NCI-H2081 (cell line): ENCODE measurements at regions not wholly inside any gene's neighbourhood (a gene's known extent, or its start where the extent isn't known, plus 50 kb on each side); places are given as distances from the start of the nearest gene placed in this dataset.
"Not testable (repeated sequence)": the region's sequence is repeated elsewhere in the genome, so short reads cannot be mapped to it uniquely, and the experiment has no call there.

ENCODE experiments used
- DNase-seq, 2 experiments: peaks; one replicate each; lab custom pipeline; 2025; lab: John Stamatoyannopoulos, UW

DNA sequence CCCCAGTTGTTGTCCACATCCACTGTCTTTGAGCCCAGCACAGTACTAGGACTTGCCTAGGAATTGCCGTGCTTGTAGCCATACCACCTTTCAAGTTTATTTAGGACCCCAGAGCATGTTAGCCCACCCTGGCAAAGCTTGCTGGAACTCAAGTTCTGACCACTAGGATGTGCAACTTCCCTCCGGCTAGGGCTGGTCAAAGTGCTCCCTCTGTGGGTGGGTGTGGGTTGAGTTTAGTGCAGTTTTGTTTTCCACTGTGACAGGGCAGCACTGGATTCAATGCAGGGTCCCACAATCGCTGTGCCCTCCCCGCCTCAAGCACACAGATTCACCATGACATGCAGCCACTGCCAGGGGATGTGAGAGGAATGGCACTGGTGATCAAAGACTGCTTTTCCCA lies 96.0 kb downstream of the RASGEF1B start:
- no peak for DNase-seq

DNA sequence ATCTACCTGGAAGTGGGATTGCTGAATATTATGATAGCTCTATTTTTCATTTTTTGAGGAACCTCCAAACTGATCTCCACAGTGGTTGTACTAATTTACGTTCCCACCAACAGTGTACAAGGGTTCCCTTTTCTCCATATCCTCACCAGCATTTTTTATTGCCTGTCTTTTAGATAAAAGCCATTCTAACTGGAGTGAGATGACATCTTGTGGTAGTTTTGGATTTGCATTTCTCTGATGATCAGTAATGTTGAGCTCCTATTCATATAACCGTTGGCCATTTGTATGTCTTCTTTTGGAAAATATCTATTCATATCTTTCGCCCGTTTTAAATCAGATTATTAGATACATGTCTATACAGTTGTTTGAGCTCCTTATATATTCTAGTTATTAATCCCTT lies 101.8 kb downstream of the RASGEF1B start:
- no peak for DNase-seq

DNA sequence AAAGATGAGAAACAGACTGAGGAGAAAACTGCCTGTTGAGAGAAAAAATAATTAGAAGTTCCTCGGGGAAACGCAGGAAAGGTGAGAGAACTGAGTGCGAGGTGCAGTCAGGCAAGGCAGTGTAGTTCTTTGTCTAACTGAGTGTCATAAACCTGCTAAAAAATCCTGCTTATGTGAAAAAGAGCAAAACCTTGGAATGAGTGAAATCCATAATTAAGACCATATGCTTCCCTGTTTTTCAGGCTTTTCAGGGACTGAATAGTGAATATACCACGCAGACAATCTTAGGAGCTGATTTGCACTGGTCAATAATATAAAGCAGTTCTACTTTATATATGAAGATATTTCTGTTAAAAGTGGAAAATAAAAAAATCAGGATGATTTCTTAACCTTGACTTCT lies 104.9 kb downstream of the RASGEF1B start:
- DNase-seq, result no peak

DNA sequence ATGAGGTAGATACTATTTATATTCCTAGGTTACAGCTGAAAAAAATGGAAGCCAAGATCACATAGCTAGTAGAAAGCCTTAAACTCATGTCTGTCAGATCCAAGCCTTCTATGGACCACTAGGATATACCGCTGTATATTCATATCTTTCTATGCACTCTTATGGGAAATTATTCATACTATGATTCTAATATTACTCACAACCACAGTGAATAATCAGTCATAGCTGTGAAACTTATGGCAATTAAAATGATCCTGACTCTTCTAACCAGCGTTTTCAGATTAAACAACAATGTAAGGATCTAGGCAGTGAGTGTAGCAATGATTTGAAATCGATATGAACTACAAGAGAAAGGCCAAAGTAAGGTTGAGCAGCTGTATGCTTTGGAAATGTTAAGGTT lies 111.0 kb downstream of the RASGEF1B start:
- DNase-seq, result no peak

DNA sequence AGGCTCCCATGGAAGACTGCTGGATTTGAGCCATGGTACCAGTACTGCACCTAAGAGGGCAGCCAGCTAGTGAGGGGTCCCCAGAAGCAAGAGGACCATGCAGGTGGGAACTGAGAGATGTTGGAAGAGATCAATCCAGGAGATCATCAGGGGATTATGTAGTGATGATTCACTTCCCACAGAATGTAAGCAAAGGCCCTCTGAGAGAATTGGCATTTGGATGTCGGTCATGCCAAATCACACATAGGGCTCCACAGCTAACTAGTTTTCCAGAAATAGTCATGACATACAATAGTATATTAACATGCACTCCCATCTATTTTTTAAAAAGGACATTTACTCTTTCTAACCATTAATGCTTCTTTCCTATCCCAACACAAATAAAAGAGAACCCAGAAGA lies 112.5 kb downstream of the RASGEF1B start:
- no peak for DNase-seq

DNA sequence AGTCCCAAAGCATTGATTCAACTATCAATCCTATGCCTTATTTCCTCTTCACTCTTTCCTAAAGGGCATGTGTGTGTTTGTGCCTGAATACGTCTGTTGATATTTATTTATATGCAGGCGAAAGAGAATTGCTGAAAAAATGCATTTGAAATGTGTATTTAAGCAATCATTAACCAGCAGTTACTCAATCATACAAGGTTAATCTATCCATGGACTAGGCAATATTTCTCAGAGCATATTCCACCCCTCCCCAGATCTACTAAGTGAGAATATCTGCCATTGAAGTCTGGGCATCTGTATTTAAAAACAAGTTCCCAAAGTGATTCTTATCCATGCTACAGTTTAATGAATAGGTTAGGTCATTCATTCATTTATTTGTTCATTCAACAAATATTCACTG lies 113.6 kb downstream of the RASGEF1B start:
- no peak for DNase-seq

DNA sequence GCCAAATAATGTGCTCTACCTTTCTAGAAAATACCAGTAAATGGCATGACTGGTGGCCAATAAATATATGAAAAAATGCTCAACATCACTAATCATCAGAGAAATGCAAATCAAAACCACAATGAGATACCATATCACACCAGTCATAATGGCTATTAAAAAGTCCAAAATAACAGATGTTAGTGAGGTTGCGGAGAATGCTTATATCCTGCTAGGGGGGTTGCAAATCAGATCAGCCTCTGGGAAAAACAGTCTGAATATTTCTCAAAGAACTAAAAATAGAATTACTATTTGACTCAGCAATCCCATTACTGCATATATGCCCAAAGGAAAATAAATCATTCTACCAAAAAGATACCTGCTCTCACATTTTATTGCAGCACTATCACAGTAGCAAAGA lies 115.1 kb downstream of the RASGEF1B start:
- no peak for DNase-seq

DNA sequence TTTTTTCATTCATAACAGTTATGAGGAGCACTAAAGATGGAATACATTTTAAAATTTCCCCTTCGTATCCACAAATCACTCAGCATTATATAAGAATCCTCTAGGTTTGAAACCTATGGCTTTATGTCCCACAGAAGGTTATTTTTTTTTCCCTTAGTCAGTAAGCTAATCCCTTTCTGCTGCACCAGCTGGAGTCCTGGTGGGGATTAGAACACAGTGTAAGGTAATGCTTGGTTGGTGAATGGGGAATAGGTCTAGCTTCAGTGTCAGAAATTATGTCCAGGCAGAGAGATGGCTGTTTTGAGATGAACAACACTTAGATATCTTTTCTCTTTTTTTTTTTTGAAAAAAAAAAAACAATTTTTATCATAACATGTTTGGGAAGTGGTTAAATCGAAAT lies 116.6 kb downstream of the RASGEF1B start:
- no peak for DNase-seq

DNA sequence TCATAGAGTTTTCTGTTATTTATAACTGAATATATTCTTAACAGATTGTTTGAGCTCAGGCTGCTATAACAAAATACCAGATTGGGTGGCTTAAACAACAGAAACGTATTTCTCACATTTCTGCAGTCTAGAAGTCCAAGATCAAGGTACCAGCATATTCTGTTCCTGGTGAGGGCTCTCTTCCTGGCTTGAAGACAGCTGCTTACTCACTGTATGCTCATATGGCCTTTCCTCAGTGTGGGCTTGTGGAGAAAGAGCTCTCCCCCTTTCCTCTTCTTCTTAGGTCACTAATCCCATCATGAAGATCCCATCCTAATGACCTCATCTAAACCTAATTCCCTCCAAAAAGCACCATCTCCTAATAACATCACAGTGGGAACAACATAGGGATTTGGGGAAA lies 117.8 kb downstream of the RASGEF1B start:
- no peak for DNase-seq

DNA sequence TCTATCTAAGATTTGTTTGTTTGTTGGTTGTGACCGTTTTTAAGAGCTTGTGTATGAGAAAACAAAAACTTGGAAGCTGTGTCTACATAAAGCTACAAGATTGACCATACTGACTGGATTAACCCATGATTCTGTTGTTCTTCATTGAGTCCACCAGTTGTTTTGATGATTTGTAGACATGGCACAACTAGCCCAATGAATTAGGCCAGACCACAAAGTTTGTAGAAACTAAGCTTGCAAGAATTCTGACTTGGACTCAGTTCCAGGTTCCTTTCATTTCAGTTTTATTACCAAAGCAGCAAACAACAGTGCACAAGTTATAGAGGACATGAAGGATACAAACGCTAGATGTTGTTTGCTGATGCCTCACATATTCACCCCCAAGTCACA lies 119.3 kb downstream of the RASGEF1B start:
- DNase-seq, result no peak

DNA sequence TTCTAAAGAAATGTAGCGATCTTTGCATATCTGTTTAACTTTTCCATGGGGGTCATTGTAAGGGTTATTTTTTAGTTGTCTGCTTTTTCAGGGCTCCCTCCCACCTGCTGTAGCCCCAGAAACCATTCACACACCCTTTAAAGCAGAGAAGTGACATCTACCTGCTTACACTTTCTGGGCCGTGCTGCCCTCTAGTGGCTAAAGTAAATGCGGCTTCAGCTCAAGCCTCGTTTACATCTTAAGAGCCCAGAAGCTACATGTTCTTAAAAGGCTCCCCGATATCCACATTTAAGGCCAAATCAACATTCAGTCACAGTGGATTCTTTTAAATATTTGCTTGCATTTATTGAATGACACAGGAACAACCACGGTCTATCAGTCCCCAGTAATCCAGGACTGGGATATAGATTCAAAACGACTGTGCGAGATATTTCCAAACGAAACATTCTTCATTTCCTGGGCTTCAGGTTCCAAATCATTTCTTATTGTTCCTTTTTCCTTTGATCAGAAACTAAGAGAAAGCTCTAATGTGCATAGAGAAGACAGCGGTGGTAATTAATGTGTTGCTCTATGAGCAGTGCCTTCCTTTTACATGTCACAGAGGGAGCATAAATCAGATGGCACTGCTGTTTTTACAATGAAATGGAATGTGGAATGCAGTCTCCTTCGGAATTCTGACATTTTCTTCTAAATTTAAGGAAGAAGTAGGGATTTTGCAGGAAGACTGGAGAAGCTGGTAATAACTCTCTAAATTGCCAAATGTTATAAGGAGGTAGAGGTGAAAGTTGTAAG lies 119.9 kb downstream of the RASGEF1B start:
- peak; percentile 55 to 67 for DNase-seq

DNA sequence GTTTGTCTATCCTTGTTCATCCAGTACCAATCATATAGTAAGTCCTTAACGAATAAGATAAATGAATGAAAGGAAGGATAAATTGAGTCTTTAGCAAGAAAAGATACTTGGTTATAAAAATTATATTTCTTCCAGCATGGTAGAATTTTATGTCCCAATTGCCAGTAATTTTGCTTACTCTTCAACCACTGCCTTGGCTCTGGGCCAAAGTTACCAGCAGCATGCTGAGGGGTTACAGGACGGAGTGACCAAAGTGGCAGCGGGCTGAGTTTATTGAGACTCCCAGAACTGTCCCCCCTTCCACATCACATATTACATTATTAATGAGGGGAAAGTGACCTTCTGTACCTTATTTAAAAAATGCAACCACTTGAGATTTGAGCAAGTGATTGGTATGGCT lies 121.7 kb downstream of the RASGEF1B start:
- DNase-seq, result no peak

DNA sequence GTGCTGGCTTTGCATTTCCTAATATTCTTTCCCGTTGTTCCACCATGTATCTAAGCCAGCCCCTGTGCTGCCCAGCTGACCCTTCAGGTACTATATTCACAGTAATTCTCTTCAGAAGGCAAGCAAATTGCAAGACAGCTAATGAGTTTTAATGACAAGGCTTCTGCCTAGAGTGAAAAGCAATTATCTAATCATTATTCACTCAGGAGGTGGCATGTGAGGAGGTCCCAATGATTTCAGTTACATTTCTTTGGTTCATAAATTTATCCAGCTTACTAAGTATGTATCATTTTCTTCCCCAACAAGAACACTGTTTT lies 123.0 kb downstream of the RASGEF1B start:
- no peak for DNase-seq

DNA sequence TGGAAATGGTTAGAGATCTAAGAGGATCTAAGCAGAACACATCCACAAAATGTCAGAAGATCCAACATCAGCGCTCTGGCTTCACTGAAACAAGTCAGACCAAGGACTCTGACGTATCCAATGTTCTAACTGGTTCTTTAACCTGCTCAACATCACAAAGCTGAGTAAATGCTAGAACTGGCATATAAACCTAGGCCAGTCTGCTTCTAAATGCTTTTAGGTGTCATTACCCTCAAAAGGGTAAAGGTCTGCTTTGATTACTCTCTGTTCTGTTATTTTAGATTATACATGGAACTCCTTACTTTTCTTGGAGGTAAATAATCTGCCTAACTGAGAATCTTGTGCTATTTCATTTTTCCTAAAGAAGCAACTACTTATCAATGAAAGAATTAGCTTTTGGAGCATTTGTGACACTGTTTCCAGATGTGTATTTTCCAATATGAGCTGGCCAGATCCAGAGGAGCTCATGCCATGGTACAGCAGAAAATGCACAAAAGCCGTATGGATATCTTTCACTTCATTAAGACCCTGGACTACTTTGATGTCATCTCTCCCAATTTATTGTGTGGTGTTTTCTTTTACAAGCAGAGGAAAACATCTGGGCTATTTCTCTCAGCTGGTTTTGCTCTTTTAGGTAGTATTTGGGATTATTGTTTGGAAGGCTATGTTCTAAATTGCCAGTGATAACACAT lies 123.5 kb downstream of the RASGEF1B start:
- DNase-seq, result no peak

DNA sequence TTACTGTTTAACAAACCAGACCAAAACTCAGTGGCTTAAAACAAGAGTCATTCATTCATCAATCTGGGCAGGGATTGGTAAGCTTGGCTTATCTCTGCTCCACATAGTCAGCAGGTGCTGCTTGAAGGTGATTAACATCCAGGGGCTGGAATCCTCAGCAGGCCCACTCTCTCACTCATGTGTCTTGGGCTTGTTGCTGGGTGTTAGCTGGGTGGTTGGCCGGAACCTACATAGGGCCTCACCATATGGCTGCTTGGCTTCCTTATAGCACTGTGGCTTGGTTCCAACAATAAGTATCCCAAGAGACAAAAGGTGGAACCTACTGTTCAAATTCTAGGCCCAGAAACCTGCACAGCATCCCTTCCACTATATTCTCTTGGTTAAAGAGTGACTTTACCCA lies 125.0 kb downstream of the RASGEF1B start:
- no peak for DNase-seq

DNA sequence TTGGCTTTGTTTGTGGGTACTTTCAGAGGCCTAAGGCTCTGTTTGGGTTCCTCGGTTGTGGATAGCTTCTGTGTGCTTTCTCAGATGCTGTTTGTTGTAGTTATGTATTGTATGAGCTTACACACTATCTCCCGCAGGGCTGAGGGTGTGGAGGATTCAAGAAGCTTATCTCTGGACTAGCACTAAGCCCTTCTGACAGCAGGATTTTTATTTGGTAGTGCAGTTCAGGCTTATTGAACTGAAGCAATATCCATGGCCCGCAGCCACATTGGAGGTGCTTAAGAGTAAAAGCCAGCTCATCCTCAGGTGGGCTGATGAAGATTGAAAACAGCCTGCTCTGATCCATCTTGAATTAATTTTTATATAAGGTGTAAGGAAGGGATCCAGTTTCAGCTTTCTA lies 128.2 kb downstream of the RASGEF1B start:
- no peak for DNase-seq

DNA sequence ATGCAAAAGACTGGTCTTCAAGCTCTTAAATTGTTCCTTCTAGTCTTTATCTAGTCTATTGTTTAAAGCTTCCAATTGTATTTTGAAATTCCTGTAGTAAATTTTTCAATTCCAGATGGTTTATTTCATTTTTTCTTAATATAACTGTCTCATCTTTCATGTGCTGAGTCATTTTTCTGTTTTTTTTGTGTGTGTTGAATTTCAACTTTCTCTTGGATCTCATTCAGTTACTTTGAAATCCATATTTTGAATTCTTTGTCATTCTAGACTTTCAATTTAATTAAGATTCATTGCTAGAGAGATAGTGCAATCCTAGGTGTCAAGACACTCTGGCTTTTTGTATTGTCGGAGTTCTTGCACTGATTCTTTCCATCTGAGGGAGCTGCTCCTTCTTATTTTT lies 128.0 kb upstream of the PRKG2 start:
- DNase-seq, result no peak

DNA sequence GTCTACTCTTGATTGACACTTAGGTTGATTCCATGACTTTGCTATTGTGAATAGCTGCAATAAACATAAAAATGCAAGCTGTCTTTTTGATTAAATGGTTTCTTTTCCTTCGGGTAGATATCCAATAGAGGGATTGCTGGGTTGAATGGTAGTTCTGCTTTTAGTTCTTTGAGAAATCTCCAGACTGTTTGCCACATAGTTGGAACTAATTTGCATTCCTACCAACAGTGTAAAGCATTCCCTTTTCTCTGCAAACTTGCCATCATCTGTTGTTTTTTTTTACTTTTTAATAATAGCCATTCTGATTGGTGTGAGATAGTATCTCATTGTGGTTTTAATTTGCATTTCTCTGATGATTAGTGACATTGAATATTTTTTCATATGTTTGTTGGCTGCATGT lies 122.2 kb upstream of the PRKG2 start:
- no peak for DNase-seq

DNA sequence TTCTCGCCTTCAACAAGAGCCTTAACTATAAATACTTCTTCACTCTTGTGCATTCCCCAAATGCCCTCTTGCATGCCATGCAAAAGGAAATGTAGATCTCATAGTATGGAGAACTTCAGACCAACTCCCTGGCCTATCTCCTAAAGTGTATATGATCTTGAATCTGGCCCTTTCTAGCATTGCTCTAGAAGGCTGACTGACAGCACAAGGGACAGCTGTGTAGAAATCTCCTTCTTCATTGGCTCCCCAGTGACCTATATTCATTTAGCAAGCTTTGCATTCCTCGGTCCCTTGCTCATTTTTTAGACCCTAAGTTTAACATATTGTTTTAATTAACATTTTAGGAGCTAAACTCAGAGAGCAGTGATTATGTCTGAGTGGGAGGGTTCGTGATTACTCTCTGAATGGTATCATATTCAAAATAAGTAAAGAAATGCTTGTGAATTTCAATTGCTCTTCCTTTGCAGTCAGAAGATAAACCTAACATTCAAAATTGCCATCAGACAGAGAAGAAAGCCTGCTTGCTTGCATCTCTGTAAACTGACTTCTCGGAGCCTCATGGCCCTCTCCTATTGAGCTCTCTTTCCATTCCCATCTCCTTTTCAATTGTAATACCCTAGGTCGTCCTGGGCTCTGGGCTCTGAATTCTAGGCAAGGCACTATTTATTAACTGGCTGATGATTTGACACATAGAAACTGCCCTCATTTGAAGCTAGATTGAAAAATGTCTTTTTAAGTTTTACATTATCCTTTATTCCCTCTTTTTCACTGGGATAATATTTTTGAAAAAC lies 120.3 kb upstream of the PRKG2 start:
- no peak for DNase-seq

DNA sequence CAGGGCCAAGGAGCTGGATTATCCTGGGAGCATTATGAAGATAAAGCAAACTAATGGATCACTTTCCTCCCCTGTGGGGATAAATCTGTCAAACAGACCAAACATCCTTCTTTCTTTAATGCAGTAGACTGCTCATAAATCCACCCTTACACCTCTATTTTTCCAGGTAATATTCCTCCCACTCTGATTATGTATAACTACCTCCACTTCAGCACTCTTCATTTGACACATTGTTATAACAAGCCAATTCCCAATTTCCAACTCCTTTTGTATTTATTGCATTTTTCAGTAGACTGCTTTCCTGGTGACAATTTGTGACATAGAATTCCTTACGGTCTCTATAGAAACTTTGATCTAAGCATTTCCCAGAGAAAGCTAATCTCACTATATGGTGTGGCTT lies 115.0 kb upstream of the PRKG2 start:
- no peak for DNase-seq

DNA sequence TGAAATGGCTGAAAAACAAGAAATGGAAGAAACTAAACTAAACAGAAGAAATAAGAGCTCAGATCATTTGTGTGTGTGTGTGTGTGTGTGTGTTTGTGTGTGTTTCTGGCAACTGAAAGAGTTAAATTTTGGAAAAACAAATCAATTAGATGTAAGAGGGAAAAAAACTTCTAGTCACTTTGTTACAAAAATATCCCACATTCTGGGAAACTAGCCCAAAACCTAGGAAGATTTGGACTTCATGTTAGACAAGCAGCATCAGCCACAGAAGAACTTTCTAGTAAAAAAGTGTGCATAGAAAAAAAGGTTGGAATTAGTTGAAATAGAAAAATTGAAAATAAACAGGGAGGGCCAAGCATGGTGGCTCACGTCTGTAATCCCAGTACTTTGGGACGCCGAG lies 111.6 kb upstream of the PRKG2 start:
- DNase-seq, result no peak

DNA sequence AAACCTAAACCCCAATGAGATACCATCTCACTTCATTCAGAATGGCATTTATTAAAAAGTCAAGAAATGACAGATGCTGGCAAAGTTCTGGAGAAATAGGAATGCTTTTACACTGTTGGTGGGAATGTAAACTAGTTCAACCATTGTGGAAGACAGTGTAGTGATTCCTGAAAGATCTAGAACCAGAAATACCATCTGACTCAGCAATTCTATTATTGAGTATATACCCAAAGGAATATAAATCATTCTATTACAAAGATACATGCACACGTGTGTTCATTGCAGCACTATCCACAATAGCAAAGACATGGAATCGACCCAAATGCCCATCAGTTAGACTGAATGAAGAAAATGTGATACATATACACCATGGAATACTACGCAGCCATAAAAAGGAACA lies 109.6 kb upstream of the PRKG2 start:
- not testable (repeated sequence) for DNase-seq

DNA sequence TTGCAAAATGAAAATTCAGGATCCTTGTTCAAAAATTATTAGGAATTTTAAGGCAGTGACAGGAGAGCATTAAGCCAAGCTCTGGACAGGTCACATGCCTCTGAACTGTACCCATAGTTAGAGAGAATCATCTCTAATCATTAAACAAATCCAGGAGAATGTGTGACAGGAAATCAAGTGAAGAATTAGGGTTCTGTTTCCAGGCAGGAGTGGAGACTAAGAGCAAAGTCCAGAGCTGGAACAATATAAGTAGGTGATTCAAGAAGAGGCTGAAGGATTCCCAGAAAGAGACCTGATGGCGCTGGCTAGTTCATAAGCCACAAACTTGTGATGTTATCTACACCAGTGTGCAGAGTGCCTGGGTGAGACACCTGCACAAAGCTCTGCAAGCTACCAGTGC lies 104.6 kb upstream of the PRKG2 start:
- DNase-seq, result no peak
